Thyroid gland (tissue), 4 donors: ENCODE measurements at regions not wholly inside any gene's neighbourhood (a gene's known extent, or its start where the extent isn't known, plus 50 kb on each side); places are given as distances from the start of the nearest gene placed in this dataset.
A peak's percentile ranks its signal among the peaks of the same experiment; 100 is the strongest.

Experiments
- DNase-seq, 2 donors: peaks; one replicate each; pipeline ENCODE4 v3.0.0-alpha.2; 2019
- H3K27ac ChIP-seq, 3 donors: fragments of 200-600 bp; sonication (generic); 1 replicate in 2 of 3; 2 replicates in 1 of 3; pipeline ENCODE4 v1.5.1; 2016 to 2019; ENCODE audit warnings: mild to moderate bottlenecking in 1 of 3, moderate library complexity in 1 of 3
- H3K27me3 ChIP-seq: fragments of 200-600 bp; sonication (generic); one replicate; pipeline ENCODE4 v1.5.1; 2019
- H3K36me3 ChIP-seq, 2 donors: fragments of 200-600 bp; sonication (generic); one replicate each; pipeline ENCODE4 v1.5.1; 2016 to 2019
- H3K4me1 ChIP-seq, 2 donors: fragments of 200-600 bp; sonication (generic); one replicate each; pipeline ENCODE4 v1.5.1; 2017 to 2019
- H3K4me3 ChIP-seq, 3 donors: fragments of 200-600 bp; sonication (generic); replicated peaks in 1 of 3; 1 replicate in 2 of 3; 2 replicates in 1 of 3; pipeline ENCODE4 v1.5.1; 2016; ENCODE audit warnings: mild to moderate bottlenecking in 1 of 3
- H3K9me3 ChIP-seq: fragments of 200-600 bp; sonication (generic); one replicate; pipeline ENCODE4 v1.5.1; 2017
- CTCF ChIP-seq, 6 experiments: fragments of 200-600 bp in 3 of 6; fragments of 450-650 bp in 3 of 6; sonication (generic) in 3 of 6; IDR thresholded peaks; one replicate each; pipeline ENCODE4 v1.5.1; 2016 to 2019; ENCODE audit warnings: antibody characterized with exemption in 6 of 6, mild to moderate bottlenecking in 2 of 6, inconsistent platforms in 1 of 6, moderate library complexity in 1 of 6
- POLR2A ChIP-seq, 2 donors: fragments of 450-650 bp; IDR thresholded peaks; one replicate each; pipeline ENCODE4 v1.6.1; 2017; ENCODE audit warnings: antibody characterized with exemption in 2 of 2, mild to moderate bottlenecking in 2 of 2, moderate library complexity in 1 of 2
- WGBS, 2 donors: methylation state at CpG; one replicate each; pipeline ENCODE4 v1.1.5; 2017; 5-methylcytosine and 5-hydroxymethylcytosine counted together
- intact Hi-C: fragments of 100-400 bp; cut with DNase I; formaldehyde crosslinking; loops from one replicate; pipeline ENCODE4 v1.15.1; 2023

DNA sequence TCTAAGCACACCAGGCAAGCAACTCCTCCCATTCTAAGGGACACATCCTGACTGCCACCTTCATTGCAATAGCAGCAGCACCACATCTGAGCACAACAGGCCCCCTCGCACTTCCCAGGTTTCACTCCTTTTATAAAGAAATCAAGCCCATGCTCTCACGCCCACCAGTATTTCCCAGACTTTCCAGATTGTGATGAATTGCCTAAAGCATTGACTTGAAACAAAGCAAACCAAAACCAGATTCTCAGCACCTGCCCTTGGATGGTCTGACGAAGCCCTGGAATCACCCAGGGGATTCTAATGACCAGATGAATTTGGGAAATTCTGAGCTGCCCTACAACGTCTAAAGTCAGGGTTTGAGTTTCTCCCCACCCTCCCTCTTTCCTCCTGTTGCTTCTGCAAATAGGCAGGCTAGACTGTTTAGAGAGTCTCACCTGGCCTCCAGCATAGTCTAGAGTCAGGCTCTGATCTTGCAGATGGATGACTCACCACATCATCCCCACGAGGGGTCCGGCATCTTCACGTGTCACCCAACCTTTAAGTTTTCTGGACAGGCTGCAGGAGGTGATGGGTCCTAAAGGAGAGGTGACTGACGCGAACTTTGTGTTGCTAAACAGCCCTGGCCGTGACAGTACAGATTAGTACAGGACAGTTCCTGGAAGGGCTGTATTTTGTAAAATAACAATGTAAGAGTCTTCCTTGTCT lies 198.0 kb downstream of the SKIDA1 start:
- no peaks in the 10 kb centered on the region for H3K9me3 ChIP-seq
- no peak for DNase-seq
- no peak overlapping the region for H3K4me3 ChIP-seq
- no peaks in the 10 kb centered on the region for H3K27me3 ChIP-seq
- TF ChIP-seq POLR2A (IDR thresholded peaks at IDR 0.05): no peak
- peaks cover 0 to 23% of the 10 kb centered on the region in 2 donors for H3K4me1 ChIP-seq
- no peak overlapping the region for H3K27ac ChIP-seq
- 75 to 83% methylated on average over 10 of the region's 10 CpGs for WGBS, 2 donors
- intact Hi-C loops: no loop called here
- H3K36me3 ChIP-seq: no peaks in the 10 kb centered on the region

- H3K9me3 ChIP-seq: no peaks in the 10 kb centered on the region
- H3K27ac ChIP-seq: no peak overlapping the region
- TF ChIP-seq POLR2A (IDR thresholded peaks at IDR 0.05): no peak
- TF ChIP-seq CTCF (IDR thresholded peaks at IDR 0.05): no peak
- DNase-seq: no peak
- H3K4me1 ChIP-seq: peaks cover 0 to 23% of the 10 kb centered on the region in 2 donors
- no peaks in the 10 kb centered on the region for H3K27me3 ChIP-seq
- intact Hi-C loops: no loop called here
- 91 to 93% methylated on average over 5 of the region's 5 CpGs for WGBS, 2 donors
- no peak overlapping the region for H3K4me3 ChIP-seq
- H3K36me3 ChIP-seq: no peaks in the 10 kb centered on the region
Observed at GRCh38 chr10:21326594-21327288, 198.7 kb downstream of the SKIDA1 start.

- intact Hi-C loops: no loop called here
- WGBS, 2 donors: 76 to 77% methylated on average over 15 of the region's 15 CpGs
- Histone ChIP-seq H3K27ac (no peak overlapping the region), H3K36me3 (no peaks in the 10 kb centered on the region), H3K4me1 (peaks cover 26 to 28% of the 10 kb centered on the region in 2 donors), H3K4me3 (no peak overlapping the region), H3K27me3 (no peaks in the 10 kb centered on the region), H3K9me3 (no peaks in the 10 kb centered on the region)
- TF ChIP-seq POLR2A (IDR thresholded peaks at IDR 0.05) (no peak), CTCF (IDR thresholded peaks at IDR 0.05) (no peak)
- DNase-seq: peak; percentile 38 to 52
Observed at GRCh38 chr10:21318540-21319167, 206.8 kb downstream of the SKIDA1 start.

GRCh38 chr10:21317902-21318301 lies 207.6 kb downstream of the SKIDA1 start:
- no peak for TF ChIP-seq CTCF (IDR thresholded peaks at IDR 0.05)
- TF ChIP-seq POLR2A (IDR thresholded peaks at IDR 0.05): no peak
- no peaks in the 10 kb centered on the region for H3K27me3 ChIP-seq
- intact Hi-C loops: no loop called here
- H3K9me3 ChIP-seq: no peaks in the 10 kb centered on the region
- no peaks in the 10 kb centered on the region for H3K36me3 ChIP-seq
- H3K4me1 ChIP-seq: peaks cover 27 to 31% of the 10 kb centered on the region in 2 donors
- H3K27ac ChIP-seq: no peak overlapping the region
- DNase-seq: no peak
- 87 to 96% methylated on average over 3 of the region's 3 CpGs for WGBS, 2 donors
- H3K4me3 ChIP-seq: no peak overlapping the region

- no peaks in the 10 kb centered on the region for H3K27me3 ChIP-seq
- DNase-seq: peak; percentile 96 to 97
- H3K27ac ChIP-seq: peak overlapping the region; percentile 54 to 83 (median 70)
- H3K36me3 ChIP-seq: no peaks in the 10 kb centered on the region
- TF ChIP-seq CTCF (IDR thresholded peaks at IDR 0.05) (peak in 1 of 6 experiments; percentile 9), POLR2A (IDR thresholded peaks at IDR 0.05) (peak in 1 of 2 donors; percentile 32)
- intact Hi-C loops: no loop called here
- no peak overlapping the region for H3K4me3 ChIP-seq
- no peaks in the 10 kb centered on the region for H3K9me3 ChIP-seq
- WGBS, 2 donors: 30 to 33% methylated on average over 5 of the region's 5 CpGs
- H3K4me1 ChIP-seq: peaks cover 27 to 31% of the 10 kb centered on the region in 2 donors
Observed at GRCh38 chr10:21315645-21316220, 209.7 kb downstream of the SKIDA1 start.
